ENCODE measurements at regions not wholly inside any gene's neighbourhood (a gene's known extent, or its start where the extent isn't known, plus 50 kb on each side); places are given as distances from the start of the nearest gene placed in this dataset.

- POLR2A ChIA-PET = interaction anchor here (1.3 kb wide), 1 partner anchor 12 kb away, joined by 3 read pairs; no protein-coding TSS in a partner anchor
- no peak for DNase-seq (ENCODE audit: low read depth, low spot score)
- H3K4me3 ChIP-seq (ENCODE audit: low read depth, low read length) = no peak overlapping the region
- CTCF ChIA-PET = interaction anchor here (0.9 to 5.7 kb wide), 5 partner anchors 7 to 215 kb away, joined by 3 to 33 read pairs (median 4); no protein-coding TSS in a partner anchor
- no peak for TF ChIP-seq CTCF (IDR thresholded peaks at IDR 0.05; ENCODE audit: insufficient read depth, low read length, missing control alignments)
Measured at GRCh38 chr2:240225131-240225530, 84.7 kb upstream of the OTOS start.

DNA sequence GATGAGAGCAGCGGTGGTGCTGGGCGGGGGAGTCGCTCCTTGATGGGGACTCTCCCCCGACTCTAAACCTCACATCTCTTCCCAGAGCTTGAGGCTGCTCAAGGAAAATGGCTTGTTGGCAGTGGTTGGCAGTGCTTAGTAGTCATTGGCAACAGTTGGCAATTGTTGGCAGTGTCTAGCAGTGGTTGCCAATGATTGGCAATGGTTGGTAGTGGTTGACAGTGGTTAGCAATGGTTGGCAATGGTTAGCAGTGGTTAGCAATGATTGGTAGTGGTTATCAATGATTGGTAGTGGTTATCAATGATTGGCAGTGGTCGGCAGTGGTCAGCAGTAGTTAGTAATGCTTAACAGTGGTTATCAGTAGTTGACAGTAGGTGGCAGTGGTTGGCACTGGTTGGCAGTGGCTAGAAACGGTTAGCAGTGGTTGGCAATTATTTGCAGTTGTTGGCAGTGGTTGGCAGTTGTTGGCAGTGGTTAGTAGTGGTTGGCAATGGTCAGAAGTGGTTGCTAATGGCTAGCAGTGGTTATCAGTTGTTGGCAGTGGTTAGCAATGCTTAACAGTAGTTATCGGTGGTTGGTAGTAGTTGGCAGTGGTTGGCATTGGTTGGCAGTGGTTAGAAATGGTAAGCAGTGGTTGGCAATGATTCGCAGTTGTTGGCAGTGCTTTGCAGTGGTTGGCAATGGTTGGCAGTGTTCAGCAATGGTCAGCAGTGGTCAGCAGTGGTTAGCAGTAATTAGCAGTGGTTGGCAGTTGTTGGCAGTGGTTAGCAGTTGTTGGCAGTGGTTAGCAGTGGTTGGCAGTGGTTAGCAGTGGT is 85.4 kb upstream of the OTOS start:
- ChIA-PET POLR2A (no interaction called here), CTCF (interaction anchor here (0.9 to 2.1 kb wide), 4 partner anchors 12 to 214 kb away, joined by 3 to 6 read pairs (median 4); partner anchors contain the start of gene GPC1)
- DNase-seq (ENCODE audit: low read depth, low spot score) = no peak
- no peak for TF ChIP-seq CTCF (IDR thresholded peaks at IDR 0.05; ENCODE audit: insufficient read depth, low read length, missing control alignments)
- no peak overlapping the region for H3K4me3 ChIP-seq (ENCODE audit: low read depth, low read length)

GRCh38 chr2:240226672-240227537 is 86.4 kb upstream of the OTOS start:
- ChIA-PET POLR2A (no interaction called here), CTCF (interaction anchor here (1.4 to 2.1 kb wide), 3 partner anchors 16 to 287 kb away, joined by 3 to 6 read pairs (median 4); partner anchors contain the start of gene GPC1)
- no peak for TF ChIP-seq CTCF (IDR thresholded peaks at IDR 0.05; ENCODE audit: insufficient read depth, low read length, missing control alignments)
- H3K4me3 ChIP-seq (ENCODE audit: low read depth, low read length) = no peak overlapping the region
- DNase-seq (ENCODE audit: low read depth, low spot score) = no peak

- no peak for TF ChIP-seq CTCF (IDR thresholded peaks at IDR 0.05; ENCODE audit: insufficient read depth, low read length, missing control alignments)
- DNase-seq (ENCODE audit: low read depth, low spot score) = no peak
- no peak overlapping the region for H3K4me3 ChIP-seq (ENCODE audit: low read depth, low read length)
- ChIA-PET CTCF (interaction anchor here (1.3 to 2.1 kb wide), 4 partner anchors 15 to 286 kb away, joined by 3 to 7 read pairs (median 5); partner anchors contain the start of gene GPC1), POLR2A (no interaction called here)
Measured at GRCh38 chr2:240227538-240228428, 87.3 kb upstream of the OTOS start.

- CTCF ChIA-PET = interaction anchor here (0.8 to 1.3 kb wide), 4 partner anchors 9 to 210 kb away, joined by 3 to 7 read pairs (median 4); no protein-coding TSS in a partner anchor
- no peak for DNase-seq (ENCODE audit: low read depth, low spot score)
- no peak for TF ChIP-seq CTCF (IDR thresholded peaks at IDR 0.05; ENCODE audit: insufficient read depth, low read length, missing control alignments)
Measured at GRCh38 chr2:240229005-240229404, 88.5 kb upstream of the OTOS start.

More at GRCh38 chr2:240229005-240229404, 88.5 kb upstream of the OTOS start:
- POLR2A ChIA-PET = interaction anchor here (0.6 kb wide), 1 partner anchor 141 kb away, joined by 3 read pairs; no protein-coding TSS in a partner anchor
- no peak overlapping the region for H3K4me3 ChIP-seq (ENCODE audit: low read depth, low read length)

Data from AG04449 (cell line).